SK-N-SH (cell line): ENCODE measurements at regions not wholly inside any gene's neighbourhood (a gene's known extent, or its start where the extent isn't known, plus 50 kb on each side); places are given as distances from the start of the nearest gene placed in this dataset.
A peak's percentile ranks its signal among the peaks of the same experiment; 100 is the strongest.

Experiments
- CTCF ChIA-PET: fragments of 300-600, 350-600 bp; formaldehyde crosslinking; extraction: SDS; loops from one replicate; lab custom pipeline; 2021; lab: Yijun Ruan, JAX
- POLR2A ChIA-PET: fragments of 350-600 bp; sonication (Branson Sonifier 250); formaldehyde crosslinking; extraction: SDS; loops from one replicate; lab custom pipeline; 2020; ENCODE audit warnings: antibody characterized with exemption, inconsistent platforms; lab: Yijun Ruan, JAX
- DNase-seq: peaks from one replicate; pipeline ENCODE4 v3.0.0; 2012
- H2AFZ ChIP-seq: fragments of 200-600 bp; sonication (generic); 2 replicates; pipeline ENCODE4 v1.8.1; 2016; ENCODE audit warnings: antibody characterized with exemption, mild to moderate bottlenecking, low read depth
- H3F3A ChIP-seq: fragments of 200-600 bp; sonication (generic); replicated peaks from 2 replicates; pipeline ENCODE3; 2016; ENCODE audit warnings: antibody characterized with exemption, mild to moderate bottlenecking; ENCODE audit not compliant: insufficient read depth
- H3K27ac ChIP-seq, 2 experiments: fragments of 200-500 bp in 1 of 2; fragments of 200-600 bp in 1 of 2; sonication (Bioruptor generic) in 1 of 2; sonication (generic), shearing (Covaris generic) in 1 of 2; 2 replicates each; pipeline versions ENCODE4 v1.5.1 to v1.6.1; 2014 to 2016; ENCODE audit warnings: low read depth in 2 of 2, inconsistent platforms in 1 of 2, low read length in 1 of 2, mild to moderate bottlenecking in 1 of 2, mixed read lengths in 1 of 2
- H3K27me3 ChIP-seq: fragments of 200-600 bp; sonication (generic), shearing (Covaris generic); 2 replicates; pipeline ENCODE4 v1.6.1; 2016; ENCODE audit warnings: mixed run types; ENCODE audit not compliant: insufficient read depth
- H3K36me3 ChIP-seq, 2 experiments: fragments of 200-500 bp in 1 of 2; fragments of 200-600 bp in 1 of 2; sonication (Bioruptor generic) in 1 of 2; sonication (generic) in 1 of 2; replicated peaks in 1 of 2; 2 replicates each; pipeline versions ENCODE3 to v1.5.1; 2014 to 2016; ENCODE audit warnings: low read length in 1 of 2, mild to moderate bottlenecking in 1 of 2; ENCODE audit not compliant: insufficient read depth in 2 of 2, control insufficient read depth in 1 of 2
- H3K4me1 ChIP-seq, 2 experiments: fragments of 200-500 bp in 1 of 2; fragments of 200-600 bp in 1 of 2; sonication (Bioruptor generic) in 1 of 2; sonication (generic), shearing (Covaris generic) in 1 of 2; 2 replicates each; pipeline versions ENCODE4 v1.5.1 to v1.6.1; 2014 to 2016; ENCODE audit warnings: low read depth in 1 of 2, low read length in 1 of 2, mixed run types in 1 of 2; ENCODE audit not compliant: insufficient read depth in 2 of 2, control insufficient read depth in 1 of 2
- H3K4me2 ChIP-seq: fragments of 200-600 bp; sonication (generic), shearing (Covaris generic); 2 replicates; pipeline ENCODE4 v1.6.1; 2017; ENCODE audit warnings: mixed run types
- H3K4me3 ChIP-seq, 2 experiments: fragments of 200-500 bp in 1 of 2; fragments of 200-600 bp in 1 of 2; sonication (Bioruptor generic) in 1 of 2; sonication (generic), shearing (Covaris generic) in 1 of 2; 2 replicates each; pipeline versions ENCODE4 v1.5.1 to v1.8.1; 2014 to 2016; ENCODE audit warnings: low read depth in 2 of 2, inconsistent platforms in 1 of 2, low read length in 1 of 2, mild to moderate bottlenecking in 1 of 2, mixed read lengths in 1 of 2, moderate library complexity in 1 of 2
- H3K79me2 ChIP-seq: fragments of 200-600 bp; sonication (generic); 2 replicates; pipeline ENCODE4 v1.8.1; 2017; ENCODE audit warnings: mild to moderate bottlenecking; ENCODE audit not compliant: insufficient read depth
- H3K9ac ChIP-seq: fragments of 200-600 bp; sonication (generic); 2 replicates; pipeline ENCODE4 v1.6.1; 2017; ENCODE audit warnings: mixed run types
- H3K9me2 ChIP-seq: fragments of 200-600 bp; sonication (generic); 2 replicates; pipeline ENCODE4 v1.6.1; 2017; ENCODE audit warnings: mixed run types
- H3K9me3 ChIP-seq: fragments of 200-600 bp; sonication (generic); 2 replicates; pipeline ENCODE4 v1.6.1; 2017; ENCODE audit warnings: mixed run types, mild to moderate bottlenecking, moderate library complexity
- H4K20me1 ChIP-seq: fragments of 200-600 bp; sonication (generic); 2 replicates; pipeline ENCODE4 v1.6.1; 2017; ENCODE audit warnings: mild to moderate bottlenecking, mixed run types; ENCODE audit not compliant: insufficient read depth
- ELF1 ChIP-seq: IDR thresholded peaks from 2 replicates; pipeline ENCODE4 v1.4.0; 2012
- EZH2phosphoT487 ChIP-seq: fragments of 200-600 bp; sonication (generic); IDR thresholded peaks from 2 replicates; pipeline ENCODE4 v1.6.1; 2017; ENCODE audit warnings: low read depth, mixed run types, mild to moderate bottlenecking, antibody characterized with exemption, moderate library complexity, borderline replicate concordance
- FOSL2 ChIP-seq: IDR thresholded peaks from 2 replicates; pipeline ENCODE4 v1.4.0; 2012; ENCODE audit warnings: low read depth, mild to moderate bottlenecking, moderate library complexity, borderline replicate concordance
- FOXM1 ChIP-seq: IDR thresholded peaks from 2 replicates; pipeline ENCODE4 v1.4.0; 2012; ENCODE audit warnings: low read depth, mild to moderate bottlenecking
- GATA2 ChIP-seq: sonication (generic); formaldehyde crosslinking; IDR thresholded peaks from 2 replicates; pipeline ENCODE4 v1.5.0; 2020; ENCODE audit warnings: mild to moderate bottlenecking, missing genetic modification reagents
- JUND ChIP-seq: IDR thresholded peaks from 2 replicates; pipeline ENCODE4 v1.4.0; 2012
- MAX ChIP-seq: IDR thresholded peaks from 2 replicates; pipeline ENCODE4 v1.4.0; 2012; ENCODE audit warnings: low read depth
- MEF2A ChIP-seq: IDR thresholded peaks from 2 replicates; pipeline ENCODE4 v1.4.0; 2012; ENCODE audit warnings: low read depth, borderline replicate concordance
- MXI1 ChIP-seq: IDR thresholded peaks from 2 replicates; pipeline ENCODE4 v1.6.1; 2012; ENCODE audit warnings: mild to moderate bottlenecking, low read depth, low read length, improper control_type of control experiment
- NRF1 ChIP-seq: IDR thresholded peaks from 2 replicates; pipeline ENCODE4 v1.6.1; 2012; ENCODE audit warnings: low read depth, mild to moderate bottlenecking, low read length
- PBX3 ChIP-seq: IDR thresholded peaks from 2 replicates; pipeline ENCODE4; 2012
- SIN3A ChIP-seq: IDR thresholded peaks from 2 replicates; pipeline ENCODE4 v1.6.1; 2012; ENCODE audit warnings: low read depth, mild to moderate bottlenecking, low read length, moderate library complexity, borderline replicate concordance
- TAF1 ChIP-seq: IDR thresholded peaks from 2 replicates; pipeline ENCODE4 v1.6.1; 2012; ENCODE audit warnings: low read depth, mild to moderate bottlenecking, low read length, moderate library complexity, borderline replicate concordance
- TCF12 ChIP-seq: IDR thresholded peaks from 2 replicates; pipeline ENCODE4 v1.4.0; 2012
- USF2 ChIP-seq: fragments of 150-350 bp; IDR thresholded peaks from 2 replicates; pipeline ENCODE4 v1.6.1; 2017; ENCODE audit warnings: antibody characterized with exemption, low read length, low read depth, borderline replicate concordance
- YY1 ChIP-seq: IDR thresholded peaks from 2 replicates; pipeline ENCODE4 v1.4.0; 2012; ENCODE audit warnings: low read depth, mild to moderate bottlenecking
- WGBS: methylation state at CpG from one replicate; pipeline ENCODE4 v1.1.6; 2017; ENCODE audit warnings: low lambda C conversion rate; 5-methylcytosine and 5-hydroxymethylcytosine counted together

- TF ChIP-seq PBX3 = no peak
- no peak for TF ChIP-seq TCF12
- no peak for TF ChIP-seq USF2
Measured at GRCh38 chr4:85106166-85106565, 139.7 kb upstream of the WDFY3 start (continued).

- Histone ChIP-seq H4K20me1 (no peaks in the 10 kb centered on the region), H3F3A (no peaks in the 10 kb centered on the region), H3K9me2 (no peaks in the 10 kb centered on the region; the same call in 1 of the 2 replicates), H3K4me3 (no peak overlapping the region), H3K79me2 (no peaks in the 10 kb centered on the region), H3K9ac (no peak overlapping the region), H3K27me3 (no peaks in the 10 kb centered on the region), H3K36me3 (no peaks in the 10 kb centered on the region), H3K9me3 (no peaks in the 10 kb centered on the region), H3K4me2 (no peak overlapping the region), H3K27ac (no peak overlapping the region; a peak in 1 of 4 replicates), H3K4me1 (peaks cover 0 to 4% of the 10 kb centered on the region in 2 experiments; a peak in 2 of 4 replicates), H2AFZ (no peak overlapping the region)
- TF ChIP-seq GATA2 (CRISPR knock-in tag) (peak; percentile 34; the same call in 1 of the 2 replicates), SIN3A (no peak)
- 44% methylated on average over 5 of the region's 5 CpGs for WGBS
- ChIA-PET CTCF (interaction anchor here (1.1 to 2.7 kb wide), 3 partner anchors 15 to 41 kb away, joined by 3 to 12 read pairs (median 5); no protein-coding TSS in a partner anchor), POLR2A (no interaction called here)
- no peak for DNase-seq
Measured at GRCh38 chr4:85106805-85107336, 140.4 kb upstream of the WDFY3 start.

- H3K4me1 ChIP-seq = peaks cover 0 to 4% of the 10 kb centered on the region in 2 experiments; a peak in 2 of 4 replicates
- H2AFZ ChIP-seq = no peak overlapping the region
- no peaks in the 10 kb centered on the region; the same call in 1 of the 2 replicates for H3K9me2 ChIP-seq
- H3F3A ChIP-seq = no peaks in the 10 kb centered on the region
- no peak overlapping the region for H3K4me2 ChIP-seq
- no peak overlapping the region; a peak in 1 of 4 replicates for H3K27ac ChIP-seq
- H3K9ac ChIP-seq = no peak overlapping the region
- no peak for TF ChIP-seq MEF2A
- TF ChIP-seq ELF1 = no peak
- TF ChIP-seq TCF12 = no peak
- no peak for TF ChIP-seq MXI1
- no peak for TF ChIP-seq FOSL2
- no peak for TF ChIP-seq YY1
- no peak for TF ChIP-seq USF2
- no peak for TF ChIP-seq PBX3
- no peak for TF ChIP-seq MAX
- no peak for TF ChIP-seq JUND
- TF ChIP-seq TAF1 = no peak
- TF ChIP-seq NRF1 = no peak
- no peak for TF ChIP-seq EZH2phosphoT487
- no peak for TF ChIP-seq FOXM1
- no peaks in the 10 kb centered on the region for H3K27me3 ChIP-seq
- no peaks in the 10 kb centered on the region for H3K9me3 ChIP-seq
- ChIA-PET CTCF (interaction anchor here (1.0 to 2.7 kb wide), 5 partner anchors 16 to 689 kb away, joined by 3 to 12 read pairs (median 5); no protein-coding TSS in a partner anchor), POLR2A (no interaction called here)
- no peaks in the 10 kb centered on the region for H4K20me1 ChIP-seq
- no peaks in the 10 kb centered on the region for H3K36me3 ChIP-seq
- WGBS = 38% methylated on average over 5 of the region's 5 CpGs
- DNase-seq = no peak
- no peak overlapping the region for H3K4me3 ChIP-seq
- no peaks in the 10 kb centered on the region for H3K79me2 ChIP-seq
Measured at GRCh38 chr4:85107553-85107952, 141.1 kb upstream of the WDFY3 start.
